ENCODE measurements at regions not wholly inside any gene's neighbourhood (a gene's known extent, or its start where the extent isn't known, plus 50 kb on each side); places are given as distances from the start of the nearest gene placed in this dataset.
A peak's percentile ranks its signal among the peaks of the same experiment; 100 is the strongest.

GRCh38 chr18:43482600-43482999 is 205.3 kb upstream of the SYT4 start:
- H3K4me3 Mint-ChIP-seq = no peak overlapping the region
- no peak overlapping the region for H3K27ac Mint-ChIP-seq
- H3K27me3 Mint-ChIP-seq = no peaks in the 10 kb centered on the region
- no peaks in the 10 kb centered on the region for H3K4me1 Mint-ChIP-seq
- POLR2A ChIA-PET = no interaction called here
- intact Hi-C loops (cut with DNase I, micrococcal nuclease) = no loop called here
- peaks cover 3% of the 10 kb centered on the region for H3K9me3 Mint-ChIP-seq (ENCODE audit: low read depth)
- ATAC-seq = no peak
- DNase-seq = no peak
- CTCF ChIA-PET = no interaction called here
- H3K36me3 Mint-ChIP-seq (ENCODE audit: low read depth) = no peaks in the 10 kb centered on the region

GRCh38 chr18:43484710-43485109 is 207.4 kb upstream of the SYT4 start:
- Mint-ChIP-seq H3K27ac (no peak overlapping the region), H3K4me1 (no peaks in the 10 kb centered on the region), H3K27me3 (no peaks in the 10 kb centered on the region), H3K36me3 (ENCODE audit: low read depth) (no peaks in the 10 kb centered on the region), H3K9me3 (ENCODE audit: low read depth) (peaks cover 8% of the 10 kb centered on the region), H3K4me3 (no peak overlapping the region)
- ChIA-PET CTCF (no interaction called here), POLR2A (no interaction called here)
- DNase-seq (no peak), ATAC-seq (no peak)
- intact Hi-C loops (cut with DNase I, micrococcal nuclease) = no loop called here

GRCh38 chr18:43485545-43485963 is 208.3 kb upstream of the SYT4 start:
- ATAC-seq = no peak
- Mint-ChIP-seq H3K36me3 (ENCODE audit: low read depth) (no peaks in the 10 kb centered on the region), H3K9me3 (ENCODE audit: low read depth) (peaks cover 8% of the 10 kb centered on the region), H3K27ac (no peak overlapping the region), H3K27me3 (no peaks in the 10 kb centered on the region), H3K4me3 (no peak overlapping the region), H3K4me1 (no peaks in the 10 kb centered on the region)
- intact Hi-C loops (cut with DNase I, micrococcal nuclease) = no loop called here
- CTCF ChIA-PET = no interaction called here
- DNase-seq = no peak
- POLR2A ChIA-PET = no interaction called here

- Mint-ChIP-seq H3K27ac (no peak overlapping the region), H3K36me3 (ENCODE audit: low read depth) (no peaks in the 10 kb centered on the region), H3K27me3 (no peaks in the 10 kb centered on the region), H3K9me3 (ENCODE audit: low read depth) (peaks cover 8% of the 10 kb centered on the region), H3K4me1 (no peaks in the 10 kb centered on the region), H3K4me3 (no peak overlapping the region)
- CTCF ChIA-PET = no interaction called here
- DNase-seq (peak; percentile 8), ATAC-seq (no peak)
- intact Hi-C loops (cut with DNase I, micrococcal nuclease) = no loop called here
- POLR2A ChIA-PET = no interaction called here
Measured at GRCh38 chr18:43486462-43486861, 209.2 kb upstream of the SYT4 start.

- H3K9me3 Mint-ChIP-seq (ENCODE audit: low read depth) = no peaks in the 10 kb centered on the region
- no peak for ATAC-seq
- H3K27ac Mint-ChIP-seq = no peak overlapping the region
- POLR2A ChIA-PET = no interaction called here
- intact Hi-C loops (cut with DNase I, micrococcal nuclease) = no loop called here
- H3K4me1 Mint-ChIP-seq = no peaks in the 10 kb centered on the region
- H3K27me3 Mint-ChIP-seq = no peaks in the 10 kb centered on the region
- CTCF ChIA-PET = no interaction called here
- no peaks in the 10 kb centered on the region for H3K36me3 Mint-ChIP-seq (ENCODE audit: low read depth)
- H3K4me3 Mint-ChIP-seq = no peak overlapping the region
- no peak for DNase-seq
Measured at GRCh38 chr18:43501099-43501498, 223.8 kb upstream of the SYT4 start.

GRCh38 chr18:43506935-43507334 is 229.6 kb upstream of the SYT4 start:
- no peaks in the 10 kb centered on the region for H3K27me3 Mint-ChIP-seq
- intact Hi-C loops (cut with DNase I, micrococcal nuclease) = loop anchor here in 1 of 2 experiments (5.0 kb wide), 1 partner anchor 50 kb away; no protein-coding TSS in a partner anchor
- H3K4me1 Mint-ChIP-seq = no peaks in the 10 kb centered on the region
- H3K27ac Mint-ChIP-seq = no peak overlapping the region
- ATAC-seq (no peak), DNase-seq (no peak)
- no peak overlapping the region for H3K4me3 Mint-ChIP-seq
- H3K9me3 Mint-ChIP-seq (ENCODE audit: low read depth) = peaks cover 22% of the 10 kb centered on the region
- CTCF ChIA-PET = no interaction called here
- POLR2A ChIA-PET = no interaction called here
- H3K36me3 Mint-ChIP-seq (ENCODE audit: low read depth) = no peaks in the 10 kb centered on the region

- H3K27me3 Mint-ChIP-seq = no peaks in the 10 kb centered on the region
- ATAC-seq = no peak
- ChIA-PET CTCF (no interaction called here), POLR2A (no interaction called here)
- intact Hi-C loops (cut with DNase I, micrococcal nuclease) = loop anchor here in 1 of 2 experiments (5.0 kb wide), 1 partner anchor 49 kb away; no protein-coding TSS in a partner anchor
- no peak overlapping the region for H3K27ac Mint-ChIP-seq
- no peak for DNase-seq
- no peak overlapping the region for H3K4me3 Mint-ChIP-seq
- peaks cover 22% of the 10 kb centered on the region for H3K9me3 Mint-ChIP-seq (ENCODE audit: low read depth)
- H3K4me1 Mint-ChIP-seq = no peaks in the 10 kb centered on the region
- no peaks in the 10 kb centered on the region for H3K36me3 Mint-ChIP-seq (ENCODE audit: low read depth)
Measured at GRCh38 chr18:43507842-43508481, 230.7 kb upstream of the SYT4 start.

GRCh38 chr18:43514747-43515146 is 237.5 kb upstream of the SYT4 start:
- DNase-seq (no peak), ATAC-seq (no peak)
- H3K27ac Mint-ChIP-seq = no peak overlapping the region
- no peaks in the 10 kb centered on the region for H3K4me1 Mint-ChIP-seq
- H3K27me3 Mint-ChIP-seq = no peaks in the 10 kb centered on the region
- ChIA-PET POLR2A (no interaction called here), CTCF (interaction anchor here (0.6 kb wide), 1 partner anchor 1645 kb away, joined by 4 read pairs; no protein-coding TSS in a partner anchor)
- intact Hi-C loops (cut with DNase I, micrococcal nuclease) = no loop called here
- H3K4me3 Mint-ChIP-seq = no peak overlapping the region
- peaks cover 10% of the 10 kb centered on the region for H3K9me3 Mint-ChIP-seq (ENCODE audit: low read depth)
- no peaks in the 10 kb centered on the region for H3K36me3 Mint-ChIP-seq (ENCODE audit: low read depth)

GRCh38 chr18:43515481-43515880 is 238.2 kb upstream of the SYT4 start:
- ChIA-PET POLR2A (no interaction called here), CTCF (interaction anchor here (0.6 kb wide), 1 partner anchor 1646 kb away, joined by 4 read pairs; no protein-coding TSS in a partner anchor)
- H3K4me3 Mint-ChIP-seq = no peak overlapping the region
- peaks cover 8% of the 10 kb centered on the region for H3K9me3 Mint-ChIP-seq (ENCODE audit: low read depth)
- H3K36me3 Mint-ChIP-seq (ENCODE audit: low read depth) = no peaks in the 10 kb centered on the region
- no peak for ATAC-seq
- H3K27me3 Mint-ChIP-seq = no peaks in the 10 kb centered on the region
- DNase-seq = no peak
- intact Hi-C loops (cut with DNase I, micrococcal nuclease) = no loop called here
- no peaks in the 10 kb centered on the region for H3K4me1 Mint-ChIP-seq
- no peak overlapping the region for H3K27ac Mint-ChIP-seq

- ATAC-seq (no peak), DNase-seq (no peak)
- no peaks in the 10 kb centered on the region for H3K4me1 Mint-ChIP-seq
- H3K9me3 Mint-ChIP-seq (ENCODE audit: low read depth) = no peaks in the 10 kb centered on the region
- POLR2A ChIA-PET = no interaction called here
- H3K27me3 Mint-ChIP-seq = no peaks in the 10 kb centered on the region
- CTCF ChIA-PET = no interaction called here
- H3K4me3 Mint-ChIP-seq = no peak overlapping the region
- no peak overlapping the region for H3K27ac Mint-ChIP-seq
- intact Hi-C loops (cut with DNase I, micrococcal nuclease) = no loop called here
- no peaks in the 10 kb centered on the region for H3K36me3 Mint-ChIP-seq (ENCODE audit: low read depth)
Measured at GRCh38 chr18:43524260-43524659, 247.0 kb upstream of the SYT4 start.

- Mint-ChIP-seq H3K36me3 (ENCODE audit: low read depth) (no peaks in the 10 kb centered on the region), H3K27me3 (no peaks in the 10 kb centered on the region), H3K4me1 (no peaks in the 10 kb centered on the region), H3K9me3 (ENCODE audit: low read depth) (no peaks in the 10 kb centered on the region), H3K4me3 (no peak overlapping the region), H3K27ac (no peak overlapping the region)
- ChIA-PET POLR2A (no interaction called here), CTCF (no interaction called here)
- DNase-seq = no peak
- intact Hi-C loops (cut with DNase I, micrococcal nuclease) = no loop called here
- ATAC-seq = no peak
Measured at GRCh38 chr18:43525169-43525568, 247.9 kb upstream of the SYT4 start.

- H3K9me3 Mint-ChIP-seq (ENCODE audit: low read depth) = no peaks in the 10 kb centered on the region
- POLR2A ChIA-PET = no interaction called here
- intact Hi-C loops (cut with DNase I, micrococcal nuclease) = no loop called here
- no peaks in the 10 kb centered on the region for H3K36me3 Mint-ChIP-seq (ENCODE audit: low read depth)
- CTCF ChIA-PET = no interaction called here
- H3K27me3 Mint-ChIP-seq = no peaks in the 10 kb centered on the region
- H3K4me1 Mint-ChIP-seq = no peaks in the 10 kb centered on the region
- H3K4me3 Mint-ChIP-seq = no peak overlapping the region
- H3K27ac Mint-ChIP-seq = no peak overlapping the region
- DNase-seq = no peak
- ATAC-seq = no peak
Measured at GRCh38 chr18:43526426-43527145, 249.3 kb upstream of the SYT4 start.
